ENCODE measurements at regions not wholly inside any gene's neighbourhood (a gene's known extent, or its start where the extent isn't known, plus 50 kb on each side); places are given as distances from the start of the nearest gene placed in this dataset.

DNA sequence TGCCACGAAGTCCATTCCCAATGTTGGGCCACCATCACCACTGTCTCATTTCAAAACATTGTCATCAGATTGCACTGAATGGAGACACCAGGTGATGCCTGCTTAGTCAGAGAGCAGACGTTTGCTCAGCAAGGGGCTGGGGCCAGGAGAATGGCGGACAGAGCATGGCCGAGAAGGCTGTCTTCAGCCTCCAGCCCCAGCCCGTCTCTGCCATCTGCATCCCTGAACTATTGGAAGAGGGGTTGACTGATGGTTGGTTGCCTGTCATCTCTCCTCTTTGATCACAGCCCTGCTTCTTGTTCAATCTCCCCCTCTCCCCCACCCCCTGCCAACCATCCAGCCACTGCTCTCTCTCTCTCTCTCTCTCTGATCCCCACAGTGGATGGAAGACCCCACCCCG lies 140.9 kb downstream of the SHOX start:
- no peak for TF ChIP-seq CTBP1 (IDR thresholded peaks at IDR 0.05; ENCODE audit: borderline replicate concordance)
- no peak for TF ChIP-seq L3MBTL2 (conservative IDR thresholded peaks at IDR 0.05)
- TF ChIP-seq NFRKB (IDR thresholded peaks at IDR 0.05): no peak
- TF ChIP-seq FOXK2 (IDR thresholded peaks at IDR 0.05): no peak
- TF ChIP-seq ARNT (IDR thresholded peaks at IDR 0.05): no peak
- no peak for TF ChIP-seq SUZ12 (IDR thresholded peaks at IDR 0.05)
- TF ChIP-seq ELF4 (IDR thresholded peaks at IDR 0.05): no peak
- no peak for TF ChIP-seq TARDBP (IDR thresholded peaks at IDR 0.05)
- no peak for TF ChIP-seq BHLHE40 (IDR thresholded peaks at IDR 0.05; ENCODE audit: borderline replicate concordance)
- no peak for TF ChIP-seq ZNF384 (IDR thresholded peaks at IDR 0.05)
- no peak for TF ChIP-seq HDGF (IDR thresholded peaks at IDR 0.05; ENCODE audit: borderline replicate concordance)
- ChIA-PET POLR2A (no interaction called here), CTCF (no interaction called here)
- no peak for DNase-seq (ENCODE audit: extremely low spot score)

DNA sequence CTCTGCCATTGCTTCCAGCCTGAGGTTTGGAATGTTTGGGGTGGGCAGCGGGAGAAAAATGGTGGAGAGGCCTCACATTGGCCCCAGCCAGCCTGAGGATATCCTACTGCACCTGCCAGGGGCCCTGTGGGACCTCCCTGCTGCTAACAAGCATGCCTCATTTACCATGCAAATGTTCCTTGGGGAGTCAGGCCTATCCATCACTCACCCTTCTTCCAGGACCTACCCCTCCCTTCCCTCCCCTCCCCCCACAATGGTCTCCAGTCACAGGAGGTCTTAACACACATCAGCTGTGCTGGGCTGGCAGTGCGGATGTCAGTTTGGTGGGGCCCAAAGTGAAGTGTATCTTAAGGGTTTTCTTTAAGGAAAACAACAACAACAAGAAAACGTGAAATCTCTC lies 139.2 kb downstream of the SHOX start:
- DNase-seq (ENCODE audit: extremely low spot score): no peak
- ChIA-PET POLR2A (no interaction called here), CTCF (no interaction called here)
- no peak for TF ChIP-seq TARDBP (IDR thresholded peaks at IDR 0.05)
- TF ChIP-seq LEF1 (IDR thresholded peaks at IDR 0.05; ENCODE audit: borderline replicate concordance): no peak
- TF ChIP-seq SP1 (IDR thresholded peaks at IDR 0.05): no peak
- no peak for TF ChIP-seq L3MBTL2 (conservative IDR thresholded peaks at IDR 0.05)
- TF ChIP-seq, protein P1, sequence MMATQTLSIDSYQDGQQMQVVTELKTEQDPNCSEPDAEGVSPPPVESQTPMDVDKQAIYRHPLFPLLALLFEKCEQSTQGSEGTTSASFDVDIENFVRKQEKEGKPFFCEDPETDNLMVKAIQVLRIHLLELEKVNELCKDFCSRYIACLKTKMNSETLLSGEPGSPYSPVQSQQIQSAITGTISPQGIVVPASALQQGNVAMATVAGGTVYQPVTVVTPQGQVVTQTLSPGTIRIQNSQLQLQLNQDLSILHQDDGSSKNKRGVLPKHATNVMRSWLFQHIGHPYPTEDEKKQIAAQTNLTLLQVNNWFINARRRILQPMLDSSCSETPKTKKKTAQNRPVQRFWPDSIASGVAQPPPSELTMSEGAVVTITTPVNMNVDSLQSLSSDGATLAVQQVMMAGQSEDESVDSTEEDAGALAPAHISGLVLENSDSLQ (IDR thresholded peaks at IDR 0.05): no peak
- TF ChIP-seq SUZ12 (IDR thresholded peaks at IDR 0.05): no peak
- TF ChIP-seq CTBP1 (IDR thresholded peaks at IDR 0.05; ENCODE audit: borderline replicate concordance): no peak
- no peak for TF ChIP-seq ARNT (IDR thresholded peaks at IDR 0.05)
- no peak for TF ChIP-seq ZNF384 (IDR thresholded peaks at IDR 0.05)
- no peak for TF ChIP-seq BHLHE40 (IDR thresholded peaks at IDR 0.05; ENCODE audit: borderline replicate concordance)
- no peak for TF ChIP-seq FOXA1 (IDR thresholded peaks at IDR 0.05)
- no peak for TF ChIP-seq NFRKB (IDR thresholded peaks at IDR 0.05)
- no peak for TF ChIP-seq FOXM1 (IDR thresholded peaks at IDR 0.05; ENCODE audit: borderline replicate concordance)

DNA sequence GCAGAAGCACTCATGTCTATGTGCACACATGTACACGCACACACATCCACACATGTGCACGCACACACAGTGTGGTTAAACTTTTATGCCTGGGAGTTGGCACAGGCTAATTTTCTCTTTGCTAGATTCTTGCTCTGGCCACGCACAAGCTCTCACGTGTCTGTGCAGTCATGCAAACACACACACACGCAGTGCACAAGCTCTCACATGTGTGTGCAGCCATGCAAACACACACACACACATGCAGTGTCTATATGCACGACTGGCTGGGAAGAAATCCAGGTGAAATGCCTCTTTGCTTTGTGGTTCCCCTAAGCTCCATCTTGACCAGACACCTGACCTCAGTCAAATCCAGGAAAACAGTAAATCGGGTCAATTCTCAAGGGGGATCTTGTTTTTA lies 138.0 kb downstream of the SHOX start:
- ChIA-PET POLR2A (no interaction called here), CTCF (no interaction called here)
- TF ChIP-seq ARNT (IDR thresholded peaks at IDR 0.05): no peak
- no peak for TF ChIP-seq FOXM1 (IDR thresholded peaks at IDR 0.05; ENCODE audit: borderline replicate concordance)
- TF ChIP-seq CTBP1 (IDR thresholded peaks at IDR 0.05; ENCODE audit: borderline replicate concordance): no peak
- no peak for TF ChIP-seq HDGF (IDR thresholded peaks at IDR 0.05; ENCODE audit: borderline replicate concordance)
- no peak for TF ChIP-seq L3MBTL2 (conservative IDR thresholded peaks at IDR 0.05)
- TF ChIP-seq ZNF384 (IDR thresholded peaks at IDR 0.05): no peak
- no peak for TF ChIP-seq SP1 (IDR thresholded peaks at IDR 0.05)
- TF ChIP-seq FOXA1 (IDR thresholded peaks at IDR 0.05): no peak
- TF ChIP-seq NFRKB (IDR thresholded peaks at IDR 0.05): no peak
- TF ChIP-seq SUZ12 (IDR thresholded peaks at IDR 0.05): no peak
- TF ChIP-seq TARDBP (IDR thresholded peaks at IDR 0.05): no peak
- no peak for TF ChIP-seq BHLHE40 (IDR thresholded peaks at IDR 0.05; ENCODE audit: borderline replicate concordance)
- TF ChIP-seq, protein P1 (IDR thresholded peaks at IDR 0.05): no peak
- TF ChIP-seq FOXK2 (IDR thresholded peaks at IDR 0.05): no peak
- no peak for TF ChIP-seq ELF4 (IDR thresholded peaks at IDR 0.05)
- no peak for TF ChIP-seq LEF1 (IDR thresholded peaks at IDR 0.05; ENCODE audit: borderline replicate concordance)
- no peak for DNase-seq (ENCODE audit: extremely low spot score)

DNA sequence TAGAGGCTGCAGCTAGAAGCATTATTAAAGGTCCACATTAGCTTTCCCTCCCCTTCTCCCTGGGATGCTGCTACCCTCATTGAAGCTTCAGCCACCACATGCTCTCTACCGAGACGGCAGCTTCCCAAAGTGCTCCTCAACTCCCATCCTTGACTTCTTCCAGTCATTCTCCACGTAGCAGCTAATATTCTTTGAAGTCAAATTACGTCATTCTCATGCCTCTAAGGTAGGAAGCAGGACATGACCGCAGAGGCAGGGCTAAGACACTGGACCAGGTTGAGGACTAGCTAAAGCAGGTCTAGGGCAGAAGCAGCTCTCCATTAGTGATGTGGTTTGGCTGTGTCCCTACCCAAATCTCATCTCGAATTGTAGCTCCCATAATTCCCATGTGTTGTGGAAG lies 128.3 kb downstream of the SHOX start:
- no peak for DNase-seq (ENCODE audit: extremely low spot score)
- ChIA-PET POLR2A (no interaction called here), CTCF (no interaction called here)
- TF ChIP-seq TARDBP (IDR thresholded peaks at IDR 0.05) (no peak), SUZ12 (IDR thresholded peaks at IDR 0.05) (no peak), BHLHE40 (IDR thresholded peaks at IDR 0.05; ENCODE audit: borderline replicate concordance) (no peak), FOXA1 (IDR thresholded peaks at IDR 0.05) (no peak), FOXM1 (IDR thresholded peaks at IDR 0.05; ENCODE audit: borderline replicate concordance) (no peak), HDGF (IDR thresholded peaks at IDR 0.05; ENCODE audit: borderline replicate concordance) (no peak), CTBP1 (IDR thresholded peaks at IDR 0.05; ENCODE audit: borderline replicate concordance) (no peak), FOXK2 (IDR thresholded peaks at IDR 0.05) (no peak), L3MBTL2 (conservative IDR thresholded peaks at IDR 0.05) (no peak), LEF1 (IDR thresholded peaks at IDR 0.05; ENCODE audit: borderline replicate concordance) (no peak), ZNF384 (IDR thresholded peaks at IDR 0.05) (no peak), ARNT (IDR thresholded peaks at IDR 0.05) (no peak), ELF4 (IDR thresholded peaks at IDR 0.05) (no peak), SP1 (IDR thresholded peaks at IDR 0.05) (no peak), NFRKB (IDR thresholded peaks at IDR 0.05) (no peak)
- TF ChIP-seq, protein P1 (IDR thresholded peaks at IDR 0.05): no peak

DNA sequence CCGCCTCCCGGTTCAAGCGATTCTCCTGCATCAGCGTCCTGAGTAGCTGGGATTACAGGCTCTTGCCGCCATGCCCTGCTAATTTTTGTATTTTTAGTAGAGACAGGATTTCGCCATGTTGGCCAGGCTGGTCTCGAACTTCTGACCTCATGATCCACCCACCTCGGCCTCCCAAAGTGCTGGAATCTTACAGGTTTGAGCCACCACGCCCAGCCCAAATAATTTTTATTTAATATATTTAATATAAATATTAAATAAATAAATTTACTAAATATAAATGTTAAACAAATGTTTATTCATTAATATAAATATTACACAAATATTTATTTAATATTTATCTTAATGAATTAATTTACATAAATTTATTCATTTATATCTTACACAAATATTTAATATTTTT lies 120.2 kb downstream of the SHOX start:
- TF ChIP-seq ELF4 (IDR thresholded peaks at IDR 0.05) (no peak), LEF1 (IDR thresholded peaks at IDR 0.05; ENCODE audit: borderline replicate concordance) (no peak), L3MBTL2 (conservative IDR thresholded peaks at IDR 0.05) (no peak), BHLHE40 (IDR thresholded peaks at IDR 0.05; ENCODE audit: borderline replicate concordance) (no peak), FOXK2 (IDR thresholded peaks at IDR 0.05) (no peak), FOXA1 (IDR thresholded peaks at IDR 0.05) (no peak), ARNT (IDR thresholded peaks at IDR 0.05) (no peak), SUZ12 (IDR thresholded peaks at IDR 0.05) (no peak), NFRKB (IDR thresholded peaks at IDR 0.05) (no peak), SP1 (IDR thresholded peaks at IDR 0.05) (no peak), FOXM1 (IDR thresholded peaks at IDR 0.05; ENCODE audit: borderline replicate concordance) (no peak), TARDBP (IDR thresholded peaks at IDR 0.05) (no peak)
- TF ChIP-seq, protein P1 (IDR thresholded peaks at IDR 0.05): no peak
- DNase-seq (ENCODE audit: extremely low spot score): no peak
- POLR2A ChIA-PET: no interaction called here
- CTCF ChIA-PET: no interaction called here
